Breast epithelium (tissue), 3 donors: ENCODE measurements at regions not wholly inside any gene's neighbourhood (a gene's known extent, or its start where the extent isn't known, plus 50 kb on each side); places are given as distances from the start of the nearest gene placed in this dataset.

Experiments
- CTCF ChIP-seq, 3 donors: fragments of 450-650 bp; IDR thresholded peaks; one replicate each; pipeline ENCODE4 v1.5.1; 2016 to 2017; ENCODE audit warnings: antibody characterized with exemption in 3 of 3, mild to moderate bottlenecking in 3 of 3, moderate library complexity in 3 of 3
- POLR2A ChIP-seq: fragments of 450-650 bp; IDR thresholded peaks from one replicate; pipeline ENCODE4 v1.6.1; 2016; ENCODE audit warnings: antibody characterized with exemption, mild to moderate bottlenecking, moderate library complexity

DNA sequence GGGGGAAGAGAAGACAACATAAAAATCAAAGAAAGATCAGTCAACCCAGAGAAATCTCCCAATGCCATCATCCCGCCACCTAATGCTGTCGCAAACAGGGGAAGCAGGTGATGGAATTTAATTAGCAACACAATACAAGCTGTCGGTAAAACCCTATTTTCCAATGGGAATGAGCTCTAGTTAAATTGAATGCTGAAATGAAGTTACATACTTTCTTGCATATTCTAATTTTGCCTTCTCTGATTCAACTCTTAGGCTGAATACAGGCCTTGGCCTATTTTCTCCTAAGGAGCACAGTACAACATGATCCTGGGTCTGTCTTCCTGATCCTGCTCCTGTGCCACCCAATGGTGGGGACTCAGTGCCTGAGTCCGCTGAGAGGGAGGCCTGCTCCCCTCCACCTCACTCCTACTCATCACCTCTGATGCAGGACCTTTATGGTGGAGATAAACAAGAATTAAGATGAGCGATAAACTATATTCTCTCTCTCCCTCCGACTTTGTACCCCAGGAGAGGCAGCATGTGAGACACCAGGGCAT is 238.8 kb downstream of the GXYLT1 start:
- TF ChIP-seq POLR2A (no peak), CTCF (IDR thresholded peaks at IDR 0.05) (no peak)
